ENCODE measurements at regions not wholly inside any gene's neighbourhood (a gene's known extent, or its start where the extent isn't known, plus 50 kb on each side); places are given as distances from the start of the nearest gene placed in this dataset.

DNA sequence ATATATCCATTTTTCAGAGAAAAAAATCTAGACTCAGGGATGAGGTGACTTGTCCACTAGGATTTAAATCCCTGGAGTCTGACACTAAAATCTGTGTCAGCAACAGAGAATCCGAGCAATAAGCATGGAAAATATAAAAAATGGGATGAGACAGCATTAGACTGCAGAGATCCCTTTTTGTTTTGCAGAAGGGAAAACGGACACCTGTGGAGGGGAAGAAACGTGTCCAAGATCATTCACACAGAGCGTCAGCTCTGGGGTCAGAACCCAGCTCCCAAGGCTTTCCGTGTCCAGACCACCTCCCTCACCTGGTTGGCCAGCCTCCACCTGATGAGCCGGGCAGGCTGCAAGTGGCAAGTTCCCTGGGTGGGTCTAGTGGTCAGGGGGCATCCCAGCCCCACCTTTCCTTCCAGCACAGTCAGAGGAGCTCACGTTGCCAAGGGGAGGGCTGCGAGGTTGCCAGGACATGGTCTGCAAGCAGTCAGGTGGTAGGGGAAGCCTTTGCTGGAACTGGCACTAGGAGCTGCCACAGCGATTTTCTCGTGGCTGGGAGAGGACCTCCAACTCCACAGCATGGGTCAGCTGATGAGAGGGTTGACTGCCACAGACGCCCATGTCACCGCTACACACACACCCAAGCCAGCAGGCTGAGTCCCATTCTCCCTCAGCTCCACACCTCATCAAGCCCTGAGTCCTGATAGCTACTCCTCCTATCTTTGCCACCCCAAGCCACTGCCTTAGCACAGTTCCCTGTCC lies 65.9 kb upstream of the CPLX2 start:
- DNase-seq (ENCODE audit: low read depth in 2 of 2), result no peak

- DNase-seq (ENCODE audit: low read depth in 2 of 2), result no peak
These were observed 62.7 kb upstream of the CPLX2 start for GRCh38 chr5:175808711-175809110.

GRCh38 chr5:175809531-175810121 lies 61.8 kb upstream of the CPLX2 start:
- no peak for DNase-seq (ENCODE audit: low read depth in 2 of 2)

DNA sequence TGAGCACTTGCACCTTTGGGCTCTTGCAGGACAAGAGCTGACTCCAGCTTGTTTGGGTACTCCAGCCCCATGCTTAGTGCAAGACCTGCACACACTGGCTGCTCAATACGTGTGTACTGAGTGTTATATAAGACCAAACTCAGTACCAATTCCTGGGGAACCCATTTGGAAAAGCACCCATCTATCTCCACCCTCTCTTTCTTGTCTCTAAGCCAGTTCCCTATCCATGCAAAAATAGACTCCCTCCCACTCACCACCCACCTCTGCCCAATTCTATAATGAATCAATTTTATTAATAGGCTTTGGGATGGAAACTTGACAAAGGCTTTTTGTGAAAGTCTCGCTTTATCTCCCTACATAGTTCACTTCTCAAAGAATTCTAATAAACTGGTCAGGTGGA lies 60.9 kb upstream of the CPLX2 start:
- DNase-seq (ENCODE audit: low read depth in 2 of 2), result no peak

DNA sequence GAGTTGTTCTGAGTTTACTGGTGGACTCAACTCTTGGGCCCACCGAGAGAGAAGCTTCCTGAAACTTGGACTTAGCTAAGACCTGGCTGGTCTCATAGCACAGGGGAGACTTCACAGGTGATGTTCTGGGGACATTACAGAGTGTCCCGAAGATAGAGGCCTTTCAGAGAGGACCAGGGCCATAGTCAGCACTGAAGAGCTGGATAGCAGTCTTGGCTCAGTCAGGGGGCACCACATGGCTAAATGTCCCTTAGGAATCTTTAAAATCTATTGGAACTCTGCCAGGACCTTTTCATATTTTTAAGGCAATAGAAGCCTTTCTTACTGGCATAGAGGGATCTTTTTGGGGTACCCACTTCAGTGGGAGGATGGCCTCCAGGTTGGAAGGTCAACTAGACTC lies 59.8 kb upstream of the CPLX2 start:
- DNase-seq (ENCODE audit: low read depth in 2 of 2), result no peak

- no peak for DNase-seq (ENCODE audit: low read depth in 2 of 2)
These were observed 57.3 kb upstream of the CPLX2 start for GRCh38 chr5:175813943-175814630.

- no peak for DNase-seq (ENCODE audit: low read depth in 2 of 2)
These were observed 56.7 kb upstream of the CPLX2 start for GRCh38 chr5:175814691-175815090.

DNA sequence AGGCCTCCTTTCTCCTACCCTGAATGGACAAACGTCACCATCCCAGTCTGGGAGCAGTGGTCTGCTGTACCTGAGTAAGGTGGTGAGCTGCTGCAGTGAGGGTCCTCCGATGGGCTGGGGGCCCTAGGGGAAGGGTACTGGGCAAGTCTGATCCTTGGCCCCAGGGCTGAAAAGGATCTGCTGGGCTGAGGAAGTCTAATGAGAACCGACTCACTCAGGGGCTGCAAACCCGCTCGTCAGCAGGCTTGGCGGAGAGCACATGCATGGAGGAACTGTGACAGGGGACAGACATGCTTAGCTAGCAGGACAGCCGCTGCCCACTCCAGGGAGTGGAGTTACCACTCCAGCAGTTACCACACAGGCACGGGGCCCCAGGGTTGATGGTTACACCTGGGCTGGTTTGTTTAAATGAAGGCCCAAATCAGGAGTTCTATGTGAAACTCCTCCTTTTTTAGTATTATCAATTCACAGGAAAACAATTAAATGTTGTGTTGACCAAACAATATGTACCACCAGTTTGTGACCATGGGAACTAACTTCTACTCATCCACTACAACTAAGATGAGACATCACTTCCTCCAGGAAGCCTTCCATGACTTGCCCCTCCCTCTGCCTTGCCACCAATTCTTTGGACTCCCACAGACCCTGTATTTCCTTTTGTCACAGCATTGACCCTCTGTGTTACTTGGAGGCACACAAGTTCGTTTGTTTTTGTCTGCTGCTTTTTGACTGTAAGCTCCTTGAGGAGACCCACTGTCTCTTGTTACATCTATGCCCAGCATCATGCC lies 56.1 kb upstream of the CPLX2 start:
- DNase-seq (ENCODE audit: low read depth in 2 of 2), result no peak

DNA sequence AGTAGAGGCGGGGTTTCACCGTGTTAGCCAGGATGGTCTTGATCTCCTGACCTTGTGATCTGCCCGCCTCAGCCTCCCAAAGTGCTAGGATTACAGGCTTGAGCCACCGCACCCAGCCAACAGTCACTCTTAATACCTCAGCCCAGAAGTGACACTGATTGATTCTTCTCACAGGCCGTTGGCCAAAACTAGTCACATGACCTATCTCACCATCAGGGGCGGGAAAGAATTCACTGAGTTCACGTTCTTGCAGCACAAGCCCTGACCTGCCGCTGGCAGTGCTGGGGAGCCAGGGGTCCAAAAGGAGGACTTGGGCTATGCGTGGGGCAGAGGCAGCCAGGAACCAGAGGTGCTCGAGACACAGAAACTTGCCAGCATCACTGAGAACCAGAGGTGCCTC lies 55.0 kb upstream of the CPLX2 start:
- DNase-seq (ENCODE audit: low read depth in 2 of 2), result no peak

DNA sequence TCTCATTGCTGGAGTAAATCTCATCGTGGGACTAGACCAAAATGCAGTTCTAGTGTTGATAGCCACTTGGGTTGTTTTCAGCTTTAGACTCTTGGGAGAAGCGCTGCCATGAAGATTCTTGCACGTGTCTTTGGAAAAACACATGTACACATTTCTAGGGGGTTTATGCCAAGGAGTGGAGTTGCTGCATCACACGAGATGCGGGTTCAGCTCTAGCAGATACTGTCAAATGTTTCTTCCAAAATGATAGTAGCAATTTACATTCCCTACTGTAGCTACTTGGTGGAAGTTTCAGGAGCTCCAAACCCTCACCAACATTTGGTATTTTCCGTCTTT lies 52.3 kb upstream of the CPLX2 start:
- DNase-seq (ENCODE audit: low read depth in 2 of 2), result no peak

GRCh38 chr5:175820230-175820629 lies 51.1 kb upstream of the CPLX2 start:
- DNase-seq (ENCODE audit: low read depth in 2 of 2), result no peak
